ENCODE measurements at regions not wholly inside any gene's neighbourhood (a gene's known extent, or its start where the extent isn't known, plus 50 kb on each side); places are given as distances from the start of the nearest gene placed in this dataset.

GRCh38 chr7:54689394-54690049 lies 69.5 kb downstream of the SEC61G start:
- Histone ChIP-seq H2AFZ (no peak overlapping the region), H3K79me2 (no peaks in the 10 kb centered on the region), H3K4me2 (ENCODE audit: low read length) (no peak overlapping the region), H3K9me3 (ENCODE audit: control insufficient read depth, low read length) (no peaks in the 10 kb centered on the region), H3K4me1 (no peaks in the 10 kb centered on the region), H3K4me3 (ENCODE audit: low read depth, low read length) (no peak overlapping the region), H3K9ac (no peak overlapping the region), H3K27ac (no peak overlapping the region), H3K27me3 (ENCODE audit: control insufficient read depth, insufficient read depth, low read length) (no peaks in the 10 kb centered on the region), H3K36me3 (ENCODE audit: control insufficient read depth, insufficient read depth, low read length) (no peaks in the 10 kb centered on the region)
- TF ChIP-seq CTCF (IDR thresholded peaks at IDR 0.05): no peak

GRCh38 chr7:54687462-54688212 lies 71.4 kb downstream of the SEC61G start:
- Histone ChIP-seq H3K27me3 (ENCODE audit: control insufficient read depth, insufficient read depth, low read length) (no peaks in the 10 kb centered on the region), H3K4me3 (ENCODE audit: low read depth, low read length) (no peak overlapping the region), H3K9me3 (ENCODE audit: control insufficient read depth, low read length) (no peaks in the 10 kb centered on the region), H3K36me3 (ENCODE audit: control insufficient read depth, insufficient read depth, low read length) (no peaks in the 10 kb centered on the region), H2AFZ (no peak overlapping the region), H3K4me1 (no peaks in the 10 kb centered on the region), H3K4me2 (ENCODE audit: low read length) (no peak overlapping the region), H3K79me2 (no peaks in the 10 kb centered on the region), H3K27ac (no peak overlapping the region), H3K9ac (no peak overlapping the region)
- no peak for TF ChIP-seq CTCF (IDR thresholded peaks at IDR 0.05)

GRCh38 chr7:54680377-54681005 lies 78.5 kb downstream of the SEC61G start:
- H3K9ac ChIP-seq: no peak overlapping the region
- no peak overlapping the region for H3K27ac ChIP-seq
- H3K4me1 ChIP-seq: no peaks in the 10 kb centered on the region
- no peak overlapping the region for H3K4me2 ChIP-seq (ENCODE audit: low read length)
- H3K4me3 ChIP-seq (ENCODE audit: low read depth, low read length): no peak overlapping the region
- no peaks in the 10 kb centered on the region for H3K9me3 ChIP-seq (ENCODE audit: control insufficient read depth, low read length)
- no peak overlapping the region for H2AFZ ChIP-seq
- no peak for TF ChIP-seq CTCF (IDR thresholded peaks at IDR 0.05)
- H3K79me2 ChIP-seq: no peaks in the 10 kb centered on the region
- no peaks in the 10 kb centered on the region for H3K36me3 ChIP-seq (ENCODE audit: control insufficient read depth, insufficient read depth, low read length)
- no peaks in the 10 kb centered on the region for H3K27me3 ChIP-seq (ENCODE audit: control insufficient read depth, insufficient read depth, low read length)

GRCh38 chr7:54679490-54679817 lies 79.6 kb downstream of the SEC61G start:
- Histone ChIP-seq H3K79me2 (no peaks in the 10 kb centered on the region), H3K9ac (no peak overlapping the region), H3K27ac (no peak overlapping the region), H3K36me3 (ENCODE audit: control insufficient read depth, insufficient read depth, low read length) (no peaks in the 10 kb centered on the region), H2AFZ (no peak overlapping the region), H3K27me3 (ENCODE audit: control insufficient read depth, insufficient read depth, low read length) (no peaks in the 10 kb centered on the region), H3K4me2 (ENCODE audit: low read length) (no peak overlapping the region), H3K9me3 (ENCODE audit: control insufficient read depth, low read length) (no peaks in the 10 kb centered on the region), H3K4me1 (no peaks in the 10 kb centered on the region), H3K4me3 (ENCODE audit: low read depth, low read length) (no peak overlapping the region)
- TF ChIP-seq CTCF (IDR thresholded peaks at IDR 0.05): no peak
